Adrenal gland (tissue), 9 donors: ENCODE measurements at regions not wholly inside any gene's neighbourhood (a gene's known extent, or its start where the extent isn't known, plus 50 kb on each side); places are given as distances from the start of the nearest gene placed in this dataset.

Experiments
- DNase-seq, 7 donors: peaks; one replicate each; pipeline ENCODE4 v3.0.0-alpha.2; 2019 to 2020
- H3K27ac ChIP-seq, 5 donors: fragments of 200-600 bp; sonication (generic) in 4 of 5; 1 replicate in 3 of 5; 2 replicates in 2 of 5; pipeline versions ENCODE4 v1.5.1 to v1.8.0; 2016 to 2020; ENCODE audit warnings: mild to moderate bottlenecking in 1 of 5
- H3K27me3 ChIP-seq: fragments of 200-600 bp; 2 replicates; pipeline ENCODE4 v1.8.0; 2021
- H3K36me3 ChIP-seq, 2 donors: fragments of 200-600 bp; replicated peaks in 1 of 2; 1 replicate in 1 of 2; 2 replicates in 1 of 2; pipeline versions ENCODE4 v1.5.1 to v1.8.0; 2018 to 2022
- H3K4me1 ChIP-seq, 2 donors: fragments of 200-600 bp; replicated peaks in 1 of 2; 1 replicate in 1 of 2; 2 replicates in 1 of 2; pipeline versions ENCODE4 v1.5.1 to v1.8.0; 2018 to 2021
- H3K4me3 ChIP-seq, 4 donors: fragments of 200-600 bp; sonication (generic) in 3 of 4; one replicate each; pipeline ENCODE4 v1.5.1; 2016 to 2018
- H3K9me3 ChIP-seq, 3 donors: fragments of 200-600 bp; sonication (generic) in 1 of 3; replicated peaks in 1 of 3; 1 replicate in 2 of 3; 2 replicates in 1 of 3; pipeline versions ENCODE4 v1.5.1 to v1.8.0; 2016 to 2021
- CTCF ChIP-seq, 6 experiments: fragments of 450-650 bp in 4 of 6; fragments of 200-600 bp in 2 of 6; sonication (generic) in 1 of 6; IDR thresholded peaks; 1 replicate in 5 of 6; 2 replicates in 1 of 6; pipeline versions ENCODE4 v1.5.1 to v1.8.0; 2016 to 2021; ENCODE audit warnings: antibody characterized with exemption in 6 of 6, mild to moderate bottlenecking in 2 of 6, moderate library complexity in 1 of 6
- POLR2A ChIP-seq, 2 donors: fragments of 450-650 bp; IDR thresholded peaks; one replicate each; pipeline ENCODE4 v1.6.1; 2017; ENCODE audit warnings: antibody characterized with exemption in 2 of 2, mild to moderate bottlenecking in 2 of 2, moderate library complexity in 1 of 2
- WGBS, 4 donors: extraction: QIAGEN DNeasy Blood & Tissue Kit in 2 of 4; methylation state at CpG; one replicate each; pipeline versions ENCODE4 v1.1.5 to v1.1.7; 2013 to 2017; 5-methylcytosine and 5-hydroxymethylcytosine counted together
- intact Hi-C, 2 donors: fragments of 100-400 bp; cut with DNase I; formaldehyde crosslinking; loops; one replicate each; pipeline versions ENCODE4 v1.14.1 to v1.15.0; 2022 to 2023
- donor health status: healthy with polysubstance abuse.
- donor health status: Bipolar disorder and iron deficiency.
- donor health status: DM: yes; HTN: yes; CAD: no.
- donor health status: DM: no; HTN: no; CAD: no.
- donor health status: DM: no; HTN: no; CAD: no.

GRCh38 chr18:10291568-10291981, 162.9 kb upstream of the APCDD1 start:
- no peaks in the 10 kb centered on the region for H3K36me3 ChIP-seq
- 77 to 85% (median 79%) methylated on average over 12 to 13 of the region's 13 CpGs for WGBS, 4 donors
- TF ChIP-seq POLR2A (IDR thresholded peaks at IDR 0.05) (no peak), CTCF (IDR thresholded peaks at IDR 0.05) (no peak)
- peak overlapping the region in 1 of 5 donors; percentile 52 for H3K27ac ChIP-seq
- H3K27me3 ChIP-seq, result no peaks in the 10 kb centered on the region
- H3K4me1 ChIP-seq, result no peaks in the 10 kb centered on the region
- peaks cover 0 to 5% (median 0%) of the 10 kb centered on the region in 3 donors for H3K9me3 ChIP-seq
- intact Hi-C loops, result no loop called here
- no peak overlapping the region for H3K4me3 ChIP-seq
- peak in 3 of 7 donors; percentile 13 to 28 (median 20) for DNase-seq

- H3K9me3 ChIP-seq, result peaks cover 0 to under 1% (median 0%) of the 10 kb centered on the region in 3 donors
- no peak for TF ChIP-seq POLR2A (IDR thresholded peaks at IDR 0.05)
- TF ChIP-seq CTCF (IDR thresholded peaks at IDR 0.05), result no peak
- no peak overlapping the region for H3K4me3 ChIP-seq
- no peaks in the 10 kb centered on the region for H3K4me1 ChIP-seq
- H3K27me3 ChIP-seq, result no peaks in the 10 kb centered on the region
- intact Hi-C loops, result no loop called here
- 88 to 94% (median 91%) methylated on average over 10 to 11 of the region's 11 CpGs for WGBS, 4 donors
- no peak overlapping the region for H3K27ac ChIP-seq
- DNase-seq, result no peak
- H3K36me3 ChIP-seq, result no peaks in the 10 kb centered on the region
Measured at GRCh38 chr18:10293966-10294365, 160.5 kb upstream of the APCDD1 start.

- intact Hi-C loops, result no loop called here
- no peak for TF ChIP-seq POLR2A (IDR thresholded peaks at IDR 0.05)
- no peak for TF ChIP-seq CTCF (IDR thresholded peaks at IDR 0.05)
- Histone ChIP-seq H3K36me3 (no peaks in the 10 kb centered on the region), H3K4me3 (no peak overlapping the region), H3K4me1 (no peaks in the 10 kb centered on the region), H3K27me3 (no peaks in the 10 kb centered on the region), H3K27ac (no peak overlapping the region), H3K9me3 (no peaks in the 10 kb centered on the region)
- no peak for DNase-seq
- 61 to 73% (median 67%) methylated on average over 2 of the region's 2 CpGs for WGBS, 4 donors
Measured at GRCh38 chr18:10295751-10296150, 158.7 kb upstream of the APCDD1 start.

- no peak for DNase-seq
- Histone ChIP-seq H3K27ac (no peak overlapping the region), H3K27me3 (no peaks in the 10 kb centered on the region), H3K9me3 (no peaks in the 10 kb centered on the region), H3K4me1 (no peaks in the 10 kb centered on the region), H3K4me3 (no peak overlapping the region), H3K36me3 (no peaks in the 10 kb centered on the region)
- intact Hi-C loops, result no loop called here
- no peak for TF ChIP-seq POLR2A (IDR thresholded peaks at IDR 0.05)
- no peak for TF ChIP-seq CTCF (IDR thresholded peaks at IDR 0.05)
- WGBS, 4 donors, result 84 to 92% (median 87%) methylated on average over 11 to 12 of the region's 12 CpGs
Measured at GRCh38 chr18:10296491-10296890, 157.9 kb upstream of the APCDD1 start.
